ENCODE measurements at regions not wholly inside any gene's neighbourhood (a gene's known extent, or its start where the extent isn't known, plus 50 kb on each side); places are given as distances from the start of the nearest gene placed in this dataset.

DNA sequence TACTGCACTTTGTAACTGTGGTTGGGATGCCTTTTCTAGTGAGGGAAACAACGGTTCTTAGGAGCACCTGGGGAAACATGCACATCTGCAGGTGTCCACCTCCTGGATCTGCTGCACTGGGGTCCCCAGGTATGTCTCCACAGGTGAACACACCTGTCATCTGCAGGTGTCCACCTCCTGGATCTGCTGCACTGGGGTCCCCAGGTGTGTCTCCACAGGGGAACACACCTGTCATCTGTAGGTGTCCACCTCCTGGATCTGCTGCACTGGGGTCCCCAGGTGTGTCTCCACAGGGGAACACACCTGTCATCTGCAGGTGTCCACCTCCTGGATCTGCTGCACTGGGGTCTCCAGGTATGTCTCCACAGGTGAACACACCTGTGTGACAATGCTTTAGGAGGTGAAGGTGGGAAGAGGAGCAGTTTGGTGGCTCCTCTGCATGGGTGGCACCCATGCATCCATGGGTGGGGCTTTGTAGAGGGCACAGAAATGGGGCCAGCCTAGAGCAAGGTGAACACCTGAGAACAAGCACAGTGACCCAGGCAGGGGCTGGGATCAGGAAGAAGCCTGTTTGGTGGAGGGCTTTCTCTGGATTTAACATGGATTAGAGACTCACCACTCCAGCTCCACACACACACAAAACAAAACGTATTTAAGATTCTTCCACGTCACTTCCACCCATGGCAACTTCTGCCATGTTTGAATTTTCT is 206.0 kb upstream of the CDH4 start:
- in situ Hi-C loops (cut with MboI; ENCODE audit: low sequenced_read_pairs), result no loop called here

DNA sequence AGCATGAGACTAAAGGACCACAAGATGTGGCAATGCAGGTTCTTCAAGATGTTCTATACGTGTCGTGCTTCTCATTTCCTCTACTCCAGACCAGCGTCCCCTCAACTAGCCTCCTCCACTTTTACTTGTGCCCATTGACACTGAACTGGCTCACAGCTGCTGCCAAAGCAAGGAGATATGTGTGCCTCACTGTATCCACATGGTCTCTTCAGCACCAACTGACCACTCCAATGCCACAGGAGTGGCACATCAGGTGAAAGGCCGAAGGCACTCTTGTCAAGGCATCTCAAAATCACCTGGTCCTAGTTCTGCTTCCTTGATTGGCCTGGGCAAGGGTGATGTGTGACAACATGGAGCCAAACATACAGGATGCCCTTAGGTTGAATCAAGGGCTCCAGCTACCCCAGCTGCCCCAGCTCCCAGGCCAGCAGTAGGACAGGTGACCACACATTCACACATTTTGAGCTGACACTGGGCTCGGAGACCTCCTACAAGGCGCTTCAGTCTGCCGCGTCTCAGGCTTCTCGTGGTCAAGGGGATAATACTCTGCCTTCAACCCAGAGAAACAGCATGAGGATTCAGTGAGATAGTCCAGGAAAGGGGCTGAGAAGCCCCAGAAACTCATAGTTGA is 205.2 kb upstream of the CDH4 start:
- in situ Hi-C loops (cut with MboI; ENCODE audit: low sequenced_read_pairs), result no loop called here

DNA sequence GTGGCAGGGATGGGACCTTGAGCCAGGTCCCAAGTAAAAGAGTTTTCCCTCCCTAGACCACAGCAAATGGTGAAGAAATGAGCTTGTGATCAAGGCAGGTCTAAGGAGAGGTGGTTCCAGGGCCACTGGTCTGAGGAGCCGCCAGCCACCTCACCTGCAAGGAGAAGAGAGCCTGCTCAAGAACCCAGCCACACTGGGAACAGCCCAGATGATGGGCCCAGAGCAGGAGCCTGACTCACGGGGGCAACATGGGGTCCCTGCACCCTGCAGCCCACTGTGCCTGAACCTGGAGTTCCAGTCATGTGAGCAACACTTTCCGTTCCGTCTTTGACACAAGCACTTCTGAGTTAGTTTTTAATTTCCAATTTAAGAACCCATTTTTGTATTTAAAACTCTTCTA is 204.5 kb upstream of the CDH4 start:
- in situ Hi-C loops (cut with MboI; ENCODE audit: low sequenced_read_pairs), result no loop called here

DNA sequence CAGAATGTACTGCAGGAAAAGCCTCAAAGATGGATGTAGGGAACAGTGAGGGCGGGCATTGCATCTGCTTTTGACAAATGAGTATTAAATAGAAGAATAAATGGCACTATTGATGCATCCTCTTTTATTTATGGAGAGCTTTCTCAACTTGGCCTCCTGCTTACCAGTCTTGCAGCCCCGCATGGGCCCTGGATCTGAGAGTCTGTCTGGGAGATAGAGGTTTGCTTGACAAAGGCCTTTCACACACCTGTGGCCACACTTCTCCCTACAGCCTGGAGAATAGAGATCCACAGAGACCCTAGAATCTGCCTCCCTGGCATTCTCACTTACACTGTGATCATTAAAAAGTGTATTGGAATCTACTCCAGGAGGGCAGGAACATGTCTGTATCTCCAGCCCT is 203.8 kb upstream of the CDH4 start:
- in situ Hi-C loops (cut with MboI; ENCODE audit: low sequenced_read_pairs), result no loop called here

DNA sequence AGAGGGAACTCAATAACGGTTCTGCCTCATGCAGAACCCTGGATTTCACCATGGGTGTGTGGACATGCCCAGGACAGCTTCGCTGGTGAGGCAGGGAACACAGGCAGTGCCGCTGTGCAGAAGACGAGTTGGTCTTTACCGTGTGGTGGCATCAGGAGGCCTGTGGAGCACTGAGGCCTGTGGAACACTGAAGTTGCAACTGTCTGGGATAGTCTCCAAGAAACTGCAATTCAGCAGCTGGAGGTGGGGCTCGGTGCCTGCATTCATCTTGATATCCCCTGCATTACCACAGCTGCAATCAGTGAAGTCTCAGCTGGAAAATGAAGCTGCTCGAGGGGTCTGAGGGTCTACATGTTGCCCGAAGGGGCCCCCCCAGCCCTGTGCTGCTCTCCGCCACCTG is 202.4 kb upstream of the CDH4 start:
- in situ Hi-C loops (cut with MboI; ENCODE audit: low sequenced_read_pairs), result no loop called here

DNA sequence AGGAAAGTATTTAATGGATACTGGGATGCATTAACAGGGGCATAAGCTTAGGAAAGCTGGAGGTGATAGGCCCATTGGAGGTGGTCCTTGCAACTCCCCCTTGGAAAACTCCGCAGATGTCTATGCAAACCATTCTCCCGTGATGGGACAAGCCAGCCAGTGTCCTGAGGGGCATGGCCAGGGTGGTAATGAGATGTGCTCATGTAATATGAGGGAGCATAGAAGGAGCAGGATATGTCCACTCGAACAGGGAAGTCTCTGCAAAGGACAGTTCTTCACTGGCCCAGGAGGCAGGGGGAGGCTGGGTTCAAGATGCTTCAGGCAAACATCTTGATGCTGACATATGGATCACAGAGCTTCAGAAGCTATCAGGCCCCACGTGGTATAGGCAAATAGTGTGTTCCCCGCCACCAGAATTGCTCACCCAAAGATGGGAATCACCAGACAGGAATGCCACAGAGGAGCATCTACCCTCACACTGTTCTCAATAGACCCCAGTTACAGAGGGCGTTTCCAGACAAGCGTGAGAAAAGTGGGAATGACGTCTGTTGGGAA is 201.6 kb upstream of the CDH4 start:
- in situ Hi-C loops (cut with MboI; ENCODE audit: low sequenced_read_pairs), result no loop called here

DNA sequence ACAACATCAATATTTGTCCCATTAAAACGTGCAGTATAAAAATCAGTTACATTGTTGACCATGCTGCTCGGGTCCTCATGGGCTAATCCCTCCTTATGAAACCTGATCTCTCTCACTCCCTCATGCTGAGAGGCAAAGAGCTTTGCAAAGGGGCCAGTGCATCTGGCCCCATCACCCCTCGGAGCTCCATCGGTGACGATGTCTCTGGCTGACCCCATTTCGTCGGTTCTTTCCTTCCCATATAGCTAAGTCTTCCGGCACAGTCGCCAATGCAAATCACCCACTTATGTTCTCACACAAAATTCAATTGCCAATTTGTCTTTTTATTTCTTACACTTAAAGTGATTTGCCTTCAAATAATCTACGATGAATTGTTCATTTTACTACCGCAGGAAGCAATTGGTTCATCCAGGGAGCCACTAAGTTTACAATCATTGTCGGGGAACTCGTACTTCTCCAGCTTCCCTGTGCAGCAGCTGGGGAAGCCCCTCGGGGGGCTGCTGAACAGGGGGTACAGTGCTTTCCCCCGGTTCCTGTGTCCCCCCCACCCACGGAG is 199.8 kb upstream of the CDH4 start:
- in situ Hi-C loops (cut with MboI; ENCODE audit: low sequenced_read_pairs), result no loop called here

DNA sequence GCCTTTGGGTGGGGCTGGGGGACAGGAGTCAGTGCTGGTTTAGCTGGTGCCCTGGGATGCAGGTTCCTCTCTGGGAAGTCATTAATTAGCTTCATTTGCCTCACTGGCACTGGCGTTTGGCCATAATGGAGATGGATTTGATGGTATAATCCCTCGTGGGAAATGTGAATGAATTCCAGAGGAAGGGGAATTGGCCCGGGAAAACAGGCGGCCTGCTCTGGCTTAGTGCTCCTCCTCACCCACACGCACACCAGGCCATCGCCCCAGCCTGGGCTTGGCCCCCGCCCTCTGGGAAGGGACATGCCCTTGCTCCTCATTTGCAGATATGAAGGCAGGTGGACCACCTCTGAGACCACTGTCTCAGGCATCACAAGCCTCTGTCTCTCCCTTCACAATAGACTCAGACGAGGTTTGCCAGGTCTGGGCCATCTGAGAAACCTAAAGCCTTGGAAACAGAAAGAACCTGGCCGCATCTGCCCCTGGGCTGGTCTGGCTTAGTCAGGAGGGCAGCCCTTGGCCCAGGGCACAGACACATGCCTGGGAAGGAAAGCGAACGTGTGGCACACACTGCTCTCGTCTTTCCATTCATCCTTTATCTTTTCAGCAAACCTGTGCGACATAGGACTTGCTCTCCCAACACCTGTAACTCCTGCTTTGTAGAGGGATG is 199.2 kb upstream of the CDH4 start:
- in situ Hi-C loops (cut with MboI; ENCODE audit: low sequenced_read_pairs), result no loop called here

DNA sequence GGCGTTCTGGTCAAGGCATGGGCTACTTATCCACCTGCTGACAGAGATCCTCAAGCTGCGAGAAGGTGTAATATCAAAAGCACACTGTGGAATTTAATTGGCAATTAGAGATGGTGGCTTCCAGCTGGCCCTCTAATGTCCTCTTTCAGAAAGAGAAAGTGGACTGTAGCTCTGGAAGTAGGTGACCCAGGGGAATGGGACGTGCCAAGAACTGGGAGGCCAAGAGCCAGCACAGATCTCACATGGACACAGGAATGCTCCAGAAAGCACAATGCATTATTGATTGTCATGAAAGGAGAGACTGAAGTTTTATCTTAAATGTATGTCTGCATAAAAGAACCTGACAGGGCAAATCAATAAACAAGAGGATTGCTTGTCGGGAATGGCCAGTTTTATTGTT is 198.6 kb upstream of the CDH4 start:
- in situ Hi-C loops (cut with MboI; ENCODE audit: low sequenced_read_pairs), result no loop called here

DNA sequence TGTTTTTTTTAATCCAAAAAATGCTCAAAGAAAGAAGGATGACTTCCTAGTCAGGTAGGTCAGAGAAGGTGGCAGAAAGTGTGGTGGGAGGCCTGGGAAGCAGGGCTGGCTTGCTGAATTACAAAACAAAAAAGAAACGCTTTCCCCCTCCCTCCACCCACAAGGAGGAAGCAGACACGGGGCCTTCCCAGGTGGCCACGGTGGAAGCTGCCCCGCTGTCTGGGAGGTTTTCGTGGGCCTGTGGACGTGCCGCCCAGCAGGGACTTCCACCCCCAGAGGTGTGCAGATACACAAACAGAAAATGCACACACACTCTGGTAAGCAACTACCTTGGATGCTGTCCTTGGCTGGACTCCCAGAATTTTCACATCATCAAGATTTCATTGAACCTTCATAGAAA is 198.2 kb upstream of the CDH4 start:
- in situ Hi-C loops (cut with MboI; ENCODE audit: low sequenced_read_pairs), result no loop called here

DNA sequence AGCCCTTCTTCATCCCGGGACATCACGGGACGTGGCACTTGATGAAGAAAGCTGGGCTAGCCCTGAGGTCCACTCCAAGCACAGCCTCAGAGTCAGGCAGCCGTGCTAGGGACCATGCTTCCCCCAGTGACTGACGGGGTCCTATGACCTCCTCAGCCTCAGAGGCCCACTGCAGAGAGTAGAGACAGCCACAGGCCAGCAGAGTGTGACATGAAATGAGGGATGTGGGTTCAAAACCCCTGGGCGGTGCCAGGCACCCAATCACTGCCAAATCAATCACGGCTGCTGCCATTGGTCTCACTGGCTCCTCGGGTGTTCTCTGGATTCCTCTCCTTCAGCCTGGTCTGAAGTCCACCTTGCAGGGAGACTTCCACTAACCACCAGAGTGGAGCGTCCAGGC is 197.7 kb upstream of the CDH4 start:
- in situ Hi-C loops (cut with MboI; ENCODE audit: low sequenced_read_pairs), result no loop called here

DNA sequence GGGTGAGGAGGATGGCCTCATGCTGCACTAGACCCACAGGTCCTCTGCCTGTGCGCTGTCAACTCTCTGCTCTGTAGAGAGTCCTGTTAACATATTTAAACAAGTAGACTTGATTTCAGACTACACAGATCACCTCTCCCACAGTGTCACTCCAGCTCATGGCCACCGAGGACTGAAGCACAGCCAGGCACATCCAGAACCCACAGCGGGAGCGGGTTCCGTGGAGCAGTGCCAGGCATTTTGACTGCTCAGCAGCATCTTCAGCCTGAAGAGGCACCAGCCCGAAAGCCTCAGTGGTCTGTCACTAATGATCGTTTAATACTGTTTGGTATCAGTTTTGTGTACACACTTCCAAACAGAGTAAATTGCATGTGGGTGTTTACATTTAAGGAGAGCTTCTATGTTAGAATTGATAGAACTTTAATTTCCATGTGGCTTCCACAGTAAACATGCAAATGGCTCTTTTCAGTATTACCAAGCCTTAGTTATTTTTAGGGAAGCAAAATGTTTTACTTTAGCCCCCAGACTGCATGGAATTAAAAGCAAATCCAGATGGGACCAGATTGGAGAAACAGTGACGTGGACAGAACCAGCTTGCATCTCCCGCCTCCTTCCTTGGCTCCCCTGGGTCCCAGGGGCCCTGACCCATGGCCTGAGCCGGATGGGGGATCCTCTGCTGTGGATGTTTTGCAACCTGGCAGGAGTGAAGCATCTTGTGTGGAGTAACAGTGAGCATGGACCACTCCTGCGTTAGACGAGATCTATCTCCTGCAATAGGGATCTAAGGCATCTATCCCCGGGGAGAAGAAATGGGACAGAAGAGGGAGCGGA is 196.7 kb upstream of the CDH4 start:
- in situ Hi-C loops (cut with MboI; ENCODE audit: low sequenced_read_pairs), result no loop called here

DNA sequence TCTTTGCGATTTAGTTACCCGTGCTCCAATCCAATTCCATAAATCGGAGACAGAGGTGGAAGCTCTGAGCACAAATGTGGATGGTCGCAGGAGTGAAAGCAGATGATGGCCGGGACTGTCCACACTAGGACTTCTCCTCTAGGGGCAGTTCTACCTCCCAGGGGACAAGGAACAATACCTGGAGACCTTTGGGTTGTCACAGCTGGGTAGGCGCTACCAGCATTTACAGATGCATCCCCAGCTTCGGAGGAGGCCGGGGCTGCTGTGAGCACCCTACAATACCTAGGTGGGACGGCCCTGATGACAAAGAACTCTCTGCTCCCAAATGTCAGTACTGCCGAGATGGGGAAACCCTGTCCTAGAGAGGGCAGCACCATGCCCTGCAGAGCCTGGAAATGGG is 195.9 kb upstream of the CDH4 start:
- in situ Hi-C loops (cut with MboI; ENCODE audit: low sequenced_read_pairs), result no loop called here

DNA sequence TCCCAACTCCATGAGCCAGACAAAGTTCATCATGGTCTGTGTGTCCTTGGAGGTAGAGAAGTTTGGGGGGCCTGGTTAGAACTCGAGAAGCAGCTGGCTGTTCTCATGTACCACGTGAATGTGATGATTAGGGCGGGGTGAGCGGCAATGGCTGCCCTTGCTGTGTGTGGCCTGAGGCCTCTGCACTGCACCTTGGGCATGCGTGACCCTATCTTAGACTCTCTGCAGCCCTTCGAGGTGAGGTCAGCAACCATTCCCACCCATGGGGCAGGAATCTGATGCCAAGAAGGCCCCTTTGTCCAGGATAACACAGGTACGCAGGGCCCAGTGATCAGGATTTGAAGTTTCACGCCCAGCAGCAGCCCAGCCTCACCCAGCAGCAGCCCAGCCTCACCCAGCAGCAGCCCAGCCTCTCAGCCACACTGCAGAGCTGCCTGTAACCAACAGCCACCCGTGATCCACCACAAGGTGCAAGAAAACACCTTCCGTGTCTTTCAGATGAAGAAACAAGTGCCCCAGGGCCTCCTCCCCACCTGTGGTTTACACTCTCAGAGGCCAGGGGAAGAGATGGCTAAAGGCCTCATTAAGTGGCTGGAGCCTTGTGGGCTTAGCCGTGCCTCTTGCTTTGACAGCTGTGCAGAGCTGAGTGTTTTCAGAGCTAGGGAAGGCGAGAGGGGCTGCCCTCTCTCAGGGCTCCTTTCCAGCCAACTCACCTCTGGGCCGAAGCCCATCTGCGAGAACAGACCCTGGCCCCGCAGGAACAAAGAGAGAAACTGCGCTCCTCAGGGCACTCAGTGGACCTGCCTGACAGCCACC is 195.2 kb upstream of the CDH4 start:
- in situ Hi-C loops (cut with MboI; ENCODE audit: low sequenced_read_pairs), result no loop called here

DNA sequence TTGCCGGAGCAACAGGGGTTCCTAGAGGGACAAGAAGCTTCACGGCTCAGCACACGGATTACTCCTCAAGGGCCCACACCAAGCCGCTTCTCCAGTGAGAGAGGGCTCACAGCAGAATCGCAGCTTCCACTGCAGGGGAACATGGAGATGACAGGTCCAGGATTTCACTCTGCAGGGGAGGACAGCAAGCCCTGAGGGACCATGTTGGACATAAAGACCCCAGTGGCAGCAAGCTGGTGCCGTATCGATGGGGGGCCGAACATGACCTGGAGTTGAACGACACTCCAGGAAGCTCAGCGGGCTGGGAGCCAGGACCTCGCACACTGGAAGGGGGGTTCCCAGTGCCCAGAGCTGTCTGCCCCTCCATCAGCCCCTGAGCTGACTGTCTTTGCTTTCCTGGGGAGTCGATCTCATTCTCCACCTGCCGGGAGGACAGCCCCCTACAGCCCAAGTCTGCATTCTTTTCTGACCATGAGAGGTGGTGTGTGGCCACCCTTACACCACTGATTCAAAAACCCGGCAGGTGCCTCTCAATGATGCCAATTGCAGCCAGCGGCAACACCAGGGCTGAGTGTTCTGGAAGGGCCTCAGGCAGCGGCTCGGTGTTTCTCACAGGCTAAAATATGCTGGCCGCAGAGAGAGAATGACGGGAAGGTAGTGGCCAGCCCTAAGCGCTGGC is 194.5 kb upstream of the CDH4 start:
- in situ Hi-C loops (cut with MboI; ENCODE audit: low sequenced_read_pairs), result no loop called here

DNA sequence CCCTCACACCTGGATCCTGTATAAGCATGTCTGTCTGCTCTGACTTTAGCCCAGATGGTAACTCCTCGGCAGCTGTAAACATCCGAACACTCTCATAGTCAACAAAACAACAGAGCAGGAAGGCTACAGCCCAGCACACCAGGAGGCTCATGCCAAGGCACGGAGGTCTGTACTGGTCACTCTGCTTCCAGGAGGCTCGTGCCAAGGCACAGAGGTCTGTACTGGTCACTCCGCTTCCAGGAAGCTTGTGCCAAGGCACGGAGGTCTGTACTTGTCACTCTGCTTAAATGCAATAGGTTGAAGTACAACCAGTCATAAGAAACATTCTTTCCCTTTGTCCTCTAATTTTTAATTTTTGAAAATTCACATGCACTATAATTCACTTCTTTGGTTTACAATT is 190.1 kb upstream of the CDH4 start:
- in situ Hi-C loops (cut with MboI; ENCODE audit: low sequenced_read_pairs), result no loop called here

DNA sequence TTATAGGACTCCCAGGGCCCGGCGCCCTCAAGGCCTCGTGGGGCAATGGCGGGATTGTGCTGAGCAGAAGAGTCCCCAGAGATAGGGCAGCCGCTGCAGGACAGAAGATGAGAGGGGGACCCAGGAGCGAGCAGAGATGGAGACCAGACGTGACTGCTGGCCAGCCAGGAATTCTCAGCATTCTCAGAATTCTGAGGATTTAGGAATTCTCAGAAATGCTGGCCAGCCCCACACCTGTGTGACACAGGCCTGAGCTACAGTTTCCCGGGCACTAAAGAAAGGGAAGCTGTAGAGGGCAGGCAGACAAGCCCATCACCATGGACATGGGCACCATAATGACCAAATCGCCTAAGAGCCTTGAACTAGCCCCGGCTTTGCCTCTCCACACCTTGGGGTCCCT is 186.2 kb upstream of the CDH4 start:
- in situ Hi-C loops (cut with MboI; ENCODE audit: low sequenced_read_pairs), result no loop called here

DNA sequence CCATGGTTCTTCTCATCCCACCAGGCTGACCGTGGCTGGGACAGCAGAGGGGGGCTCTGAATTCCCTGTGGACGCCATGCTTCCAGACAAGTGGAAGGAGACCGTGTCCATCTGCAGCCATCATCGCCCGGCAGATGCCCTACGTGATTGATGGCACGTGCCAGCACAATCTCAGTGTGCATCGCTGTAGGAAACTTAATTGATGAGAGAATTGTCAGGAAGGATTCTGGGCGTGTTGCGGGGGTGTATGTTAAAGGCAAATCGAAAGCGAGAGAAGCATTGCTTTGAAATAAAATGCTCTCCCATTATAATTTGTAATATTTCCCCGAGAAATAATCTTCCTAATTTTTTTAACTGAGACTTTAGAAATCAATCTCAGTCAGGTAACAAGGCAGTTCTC is 185.5 kb upstream of the CDH4 start:
- in situ Hi-C loops (cut with MboI; ENCODE audit: low sequenced_read_pairs), result no loop called here

DNA sequence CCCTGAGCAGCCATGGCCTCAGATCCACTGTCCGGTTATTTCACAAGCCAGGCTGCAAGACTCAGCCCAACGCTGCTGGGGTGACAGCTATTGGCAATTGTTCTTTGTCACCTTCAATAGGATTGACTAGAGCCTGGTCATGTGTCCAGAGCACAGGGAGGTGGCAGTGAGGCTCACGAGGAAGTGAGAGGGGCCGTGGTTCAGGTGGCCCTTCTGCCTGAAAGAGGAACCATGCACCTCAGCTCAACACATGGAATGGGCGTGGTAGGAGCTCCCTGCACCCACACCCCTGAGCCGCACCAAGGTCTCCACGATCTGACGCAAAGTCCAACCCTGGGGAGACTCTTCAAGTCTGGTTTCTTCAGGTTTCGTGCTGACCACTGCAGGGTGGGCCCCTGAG is 184.8 kb upstream of the CDH4 start:
- in situ Hi-C loops (cut with MboI; ENCODE audit: low sequenced_read_pairs), result no loop called here

DNA sequence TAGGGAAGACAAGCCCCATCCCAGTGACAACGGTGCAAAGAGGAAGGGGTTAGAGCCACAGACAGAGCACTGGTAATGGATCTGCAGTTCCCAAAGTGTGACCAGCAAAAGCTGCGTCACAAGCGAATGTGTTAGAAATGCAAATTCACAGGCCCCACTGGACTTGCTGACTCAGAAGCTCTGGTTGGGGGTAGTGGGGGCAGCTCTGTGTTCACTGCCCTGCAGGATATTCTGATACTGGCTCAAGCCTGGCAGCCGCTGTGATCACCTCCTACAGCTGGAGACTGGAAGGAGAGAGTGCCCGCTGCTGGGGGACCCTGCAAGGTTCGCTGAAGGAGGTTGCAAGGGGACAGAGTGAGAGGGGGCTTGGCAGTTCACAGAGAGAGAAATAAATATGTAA is 179.7 kb upstream of the CDH4 start:
- in situ Hi-C loops (cut with MboI; ENCODE audit: low sequenced_read_pairs), result no loop called here
